GM18951 (cell line): ENCODE measurements at regions not wholly inside any gene's neighbourhood (a gene's known extent, or its start where the extent isn't known, plus 50 kb on each side); places are given as distances from the start of the nearest gene placed in this dataset.

Experiments used
- POLR2A ChIP-seq: IDR thresholded peaks from 4 replicates; pipeline ENCODE4 v1.6.1; 2011; ENCODE audit warnings: mild to moderate bottlenecking; ENCODE audit not compliant: insufficient read length, insufficient read depth; ENCODE audit errors: extremely low read depth
- in situ Hi-C: fragments of 300-500 bp; cut with MboI; formaldehyde crosslinking; loops from one replicate; pipeline ENCODE4 v1.12.0; 2022; ENCODE audit warnings: low sequenced_read_pairs, mixed read lengths, inconsistent platforms; ENCODE audit not compliant: unreplicated experiment

GRCh38 chr14:71472356-71473340 lies 459.6 kb upstream of the RGS6 start:
- in situ Hi-C loops = no loop called here
- TF ChIP-seq POLR2A = no peak

- in situ Hi-C loops = no loop called here
- no peak for TF ChIP-seq POLR2A
These were observed 458.4 kb upstream of the RGS6 start for GRCh38 chr14:71473843-71474242.

- in situ Hi-C loops = no loop called here
- no peak for TF ChIP-seq POLR2A
These were observed 457.6 kb upstream of the RGS6 start for GRCh38 chr14:71474301-71475265.

- no peak for TF ChIP-seq POLR2A
- in situ Hi-C loops = no loop called here
These were observed 456.3 kb upstream of the RGS6 start for GRCh38 chr14:71475916-71476315.

GRCh38 chr14:71478542-71478941 lies 453.7 kb upstream of the RGS6 start:
- in situ Hi-C loops = no loop called here
- TF ChIP-seq POLR2A = no peak

GRCh38 chr14:71481021-71481654 lies 451.1 kb upstream of the RGS6 start:
- in situ Hi-C loops = no loop called here
- TF ChIP-seq POLR2A = no peak

GRCh38 chr14:71482671-71483070 lies 449.6 kb upstream of the RGS6 start:
- TF ChIP-seq POLR2A = no peak
- in situ Hi-C loops = no loop called here

- in situ Hi-C loops = no loop called here
These were observed 449.1 kb upstream of the RGS6 start for GRCh38 chr14:71483154-71483553.

GRCh38 chr14:71485833-71486232 lies 446.4 kb upstream of the RGS6 start:
- in situ Hi-C loops = no loop called here
- TF ChIP-seq POLR2A = no peak

More at GRCh38 chr14:71483154-71483553, 449.1 kb upstream of the RGS6 start:
- TF ChIP-seq POLR2A = no peak

GRCh38 chr14:71486279-71486678 lies 445.9 kb upstream of the RGS6 start:
- in situ Hi-C loops = no loop called here
- TF ChIP-seq POLR2A = no peak

- in situ Hi-C loops = no loop called here
- TF ChIP-seq POLR2A = no peak
These were observed 444.8 kb upstream of the RGS6 start for GRCh38 chr14:71487449-71487848.

GRCh38 chr14:71487941-71488340 lies 444.3 kb upstream of the RGS6 start:
- in situ Hi-C loops = no loop called here
- no peak for TF ChIP-seq POLR2A

GRCh38 chr14:71488703-71489191 lies 443.5 kb upstream of the RGS6 start:
- no peak for TF ChIP-seq POLR2A
- in situ Hi-C loops = no loop called here
